Renal pelvis (tissue), 1 donor: ENCODE measurements at regions not wholly inside any gene's neighbourhood (a gene's known extent, or its start where the extent isn't known, plus 50 kb on each side); places are given as distances from the start of the nearest gene placed in this dataset.

Source experiments
- DNase-seq: peaks from one replicate; pipeline ENCODE4 v3.0.0-alpha.2; 2013

- no peak for DNase-seq
Measured at GRCh38 chr21:32216293-32216692, 62.6 kb downstream of the MIS18A start.

- DNase-seq: no peak
Measured at GRCh38 chr21:32215306-32215685, 63.6 kb downstream of the MIS18A start.

GRCh38 chr21:32214654-32215305 is 64.1 kb downstream of the MIS18A start:
- no peak for DNase-seq

DNA sequence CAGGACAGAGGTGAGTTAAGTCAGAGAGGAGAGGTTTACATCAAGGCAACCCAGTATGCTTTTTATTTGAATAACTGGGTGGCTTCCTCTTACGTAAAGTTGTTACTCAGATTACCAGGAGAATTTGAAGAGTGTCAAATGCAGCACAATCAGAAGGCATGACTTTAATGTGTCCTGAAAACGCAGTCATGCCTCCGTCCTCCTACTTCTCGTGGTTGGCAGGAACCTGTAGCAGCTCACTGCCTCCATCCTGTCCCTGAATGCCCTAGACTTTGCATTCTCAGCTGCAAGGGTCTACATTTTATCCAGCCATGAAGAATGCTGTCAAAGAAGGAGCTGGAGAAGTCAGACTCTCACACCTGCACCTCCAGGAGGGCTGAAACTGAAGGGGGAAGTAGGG is 66.7 kb downstream of the MIS18A start:
- no peak for DNase-seq

DNA sequence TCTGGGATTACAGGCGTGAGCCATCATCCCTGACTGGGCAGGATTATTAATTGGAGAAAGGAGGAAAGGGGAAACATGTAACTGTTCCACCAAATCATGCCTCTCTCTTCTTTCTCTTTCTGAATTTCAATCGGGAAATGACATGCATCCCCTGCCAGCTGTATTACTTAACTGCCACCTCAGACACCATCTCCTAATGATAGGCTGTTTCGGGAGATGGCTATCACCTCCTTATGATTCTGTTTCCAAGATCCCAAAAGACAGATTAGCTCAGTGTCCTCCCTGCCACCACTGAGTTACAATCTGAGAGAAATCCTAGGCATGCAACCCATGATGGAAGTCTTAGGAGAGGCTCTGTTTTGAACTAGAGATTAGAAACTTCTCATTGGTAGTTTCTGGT is 67.5 kb downstream of the MIS18A start:
- no peak for DNase-seq

- no peak for DNase-seq
Measured at GRCh38 chr21:32209580-32209979, 69.3 kb downstream of the MIS18A start.

- no peak for DNase-seq
Measured at GRCh38 chr21:32207406-32207716, 71.5 kb downstream of the MIS18A start.

GRCh38 chr21:32206631-32207405 is 72.0 kb downstream of the MIS18A start:
- no peak for DNase-seq

DNA sequence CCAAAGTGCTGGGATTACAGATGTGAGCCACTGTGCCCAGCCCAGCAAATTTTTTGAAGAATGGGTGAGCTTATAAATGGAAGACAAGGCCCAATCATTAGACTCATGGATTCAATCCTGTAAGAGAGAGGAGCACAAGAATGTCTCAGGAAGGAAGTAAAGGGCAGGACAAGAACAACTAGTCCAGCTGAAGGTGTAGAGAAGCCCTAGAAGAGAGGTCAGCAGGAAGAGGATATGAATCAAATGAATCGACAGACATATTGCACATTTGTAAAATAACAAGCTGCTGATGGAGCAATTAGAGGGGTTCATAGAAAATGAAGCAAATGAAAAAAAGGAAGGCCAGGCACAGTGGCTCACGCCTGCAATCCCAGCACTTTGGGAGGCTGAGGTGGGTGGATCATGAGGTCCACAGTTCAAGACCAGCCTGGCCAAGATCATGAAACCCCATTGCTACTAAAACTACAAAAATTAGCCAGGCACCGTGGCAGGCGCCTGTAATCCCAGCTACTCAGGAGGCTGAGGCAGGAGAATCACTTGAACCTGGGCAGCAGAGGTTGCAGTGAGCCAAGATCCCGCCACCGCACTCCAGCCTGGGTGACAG is 74.9 kb downstream of the MIS18A start:
- no peak for DNase-seq

GRCh38 chr21:32200029-32200428 is 78.8 kb downstream of the MIS18A start:
- no peak for DNase-seq

- DNase-seq: no peak
Measured at GRCh38 chr21:32198384-32198783, 80.5 kb downstream of the MIS18A start.

DNA sequence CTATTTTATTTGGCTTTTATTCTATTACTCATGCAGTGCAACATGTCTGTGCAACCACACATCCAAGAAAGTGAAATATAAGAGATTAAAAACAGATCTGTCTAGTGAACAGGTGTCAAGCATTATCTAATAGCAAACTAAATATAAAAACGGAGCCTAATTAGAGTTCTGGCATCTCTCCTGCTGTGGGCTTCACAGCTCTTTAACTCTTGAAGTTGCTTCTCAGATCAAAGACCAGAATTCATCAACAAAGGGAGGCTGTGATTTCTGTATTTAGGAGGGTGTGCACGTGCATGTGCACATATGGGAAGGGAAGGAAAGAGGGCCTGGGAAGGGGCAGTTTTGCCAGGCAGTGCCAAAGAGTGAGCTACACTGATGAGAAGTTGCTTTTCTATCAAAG is 81.0 kb downstream of the MIS18A start:
- DNase-seq: no peak

- no peak for DNase-seq
Measured at GRCh38 chr21:32196001-32196400, 82.8 kb downstream of the MIS18A start.

DNA sequence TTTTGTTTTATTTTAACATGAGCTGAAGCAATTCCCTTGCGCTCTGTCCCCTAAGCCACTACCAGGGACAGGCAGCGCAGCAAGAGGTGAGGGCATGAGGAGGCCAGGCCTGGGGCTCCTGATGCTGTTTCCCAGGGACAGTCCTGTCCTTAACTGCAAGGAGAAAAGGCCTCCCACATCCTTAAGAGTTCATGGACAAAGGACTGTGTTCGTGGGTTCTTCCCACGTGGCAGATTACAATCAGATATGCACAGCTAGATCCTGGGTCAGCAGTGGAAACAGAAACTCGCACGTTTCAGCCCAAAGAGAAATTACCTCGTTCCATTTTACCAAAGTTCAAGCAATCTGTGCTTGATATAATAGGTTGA is 85.8 kb downstream of the MIS18A start:
- no peak for DNase-seq

- no peak for DNase-seq
Measured at GRCh38 chr21:32192291-32193097, 86.4 kb downstream of the MIS18A start.

- no peak for DNase-seq
Measured at GRCh38 chr21:32190493-32191144, 88.2 kb downstream of the MIS18A start.

DNA sequence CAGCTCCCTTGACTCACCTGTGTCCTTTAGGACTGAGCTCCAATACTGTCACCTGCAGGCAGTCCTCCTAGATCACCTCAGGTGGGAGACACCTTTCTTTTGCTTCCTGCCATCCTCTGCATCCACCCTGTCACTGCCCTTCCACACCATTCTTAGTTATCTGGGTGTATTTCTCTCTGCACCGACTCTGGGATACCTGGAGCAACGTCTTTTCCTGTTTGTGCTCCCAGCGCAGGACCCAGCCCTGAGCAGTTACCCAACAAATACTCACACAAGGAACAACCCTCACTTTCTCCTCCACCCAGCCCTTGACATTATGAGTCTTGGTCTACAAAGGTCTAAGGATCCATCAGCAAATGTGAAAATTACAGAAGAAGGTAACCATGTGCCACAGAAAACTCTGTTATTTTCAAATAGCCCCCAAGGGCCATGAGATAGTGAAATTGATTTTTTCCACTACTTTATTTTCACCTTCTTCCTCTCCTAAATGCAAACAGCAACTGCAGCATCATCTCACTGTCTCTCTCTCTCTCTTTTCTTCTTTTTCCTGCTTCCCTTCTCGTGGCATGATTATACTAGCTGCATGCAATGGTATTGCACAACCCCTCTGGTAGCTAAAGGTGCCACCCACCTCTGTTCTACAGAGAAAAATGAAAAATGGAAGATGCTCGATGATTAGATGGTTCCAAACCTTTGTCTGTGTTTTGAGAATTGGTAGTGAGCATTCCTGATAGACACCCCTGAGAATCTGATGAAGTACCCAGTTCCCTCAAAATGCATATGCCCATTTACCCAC is 89.0 kb downstream of the MIS18A start:
- DNase-seq: no peak

GRCh38 chr21:32186804-32187203 is 92.0 kb downstream of the MIS18A start:
- DNase-seq: no peak

DNA sequence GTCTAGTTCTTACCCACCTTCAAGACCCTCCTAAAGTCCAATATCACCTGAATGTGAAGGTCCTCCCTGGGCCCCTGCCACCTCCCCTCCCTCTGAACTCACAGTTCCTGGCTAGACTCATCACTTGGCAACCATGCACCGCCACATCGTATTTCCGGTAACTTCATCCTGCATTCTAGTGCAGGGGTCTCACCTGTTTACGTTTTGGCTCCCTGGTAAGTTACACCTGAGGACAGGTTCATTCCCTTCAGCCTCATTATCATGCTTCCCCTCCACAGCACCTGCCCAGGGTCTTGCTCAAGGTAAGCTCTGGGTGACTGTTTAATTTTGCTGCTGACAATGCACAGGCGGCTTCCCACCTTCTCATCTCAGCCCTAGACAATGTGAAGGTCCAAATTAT is 93.1 kb downstream of the MIS18A start:
- DNase-seq: no peak

DNA sequence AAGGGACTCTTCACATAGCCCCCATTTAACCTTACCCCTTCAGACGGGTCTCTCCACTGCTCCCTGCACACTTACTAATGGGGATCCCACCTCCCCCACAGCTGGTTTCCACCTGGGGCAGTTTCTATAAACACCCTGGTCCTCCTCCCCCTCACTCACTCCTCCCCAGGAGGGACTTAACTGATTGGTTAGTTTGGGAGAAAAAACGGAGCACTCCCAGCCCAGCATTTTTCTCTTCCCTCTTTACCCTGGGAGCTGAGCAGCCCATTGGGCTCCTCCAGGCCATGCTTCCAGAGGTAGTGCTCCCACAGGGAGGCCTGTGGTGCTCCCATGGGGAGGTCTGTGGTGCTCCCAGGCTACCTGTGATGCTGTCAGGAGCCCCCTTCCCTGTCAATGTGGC is 93.7 kb downstream of the MIS18A start:
- no peak for DNase-seq

GRCh38 chr21:32184485-32184884 is 94.4 kb downstream of the MIS18A start:
- DNase-seq: no peak
